ENCODE measurements at regions not wholly inside any gene's neighbourhood (a gene's known extent, or its start where the extent isn't known, plus 50 kb on each side); places are given as distances from the start of the nearest gene placed in this dataset.

DNA sequence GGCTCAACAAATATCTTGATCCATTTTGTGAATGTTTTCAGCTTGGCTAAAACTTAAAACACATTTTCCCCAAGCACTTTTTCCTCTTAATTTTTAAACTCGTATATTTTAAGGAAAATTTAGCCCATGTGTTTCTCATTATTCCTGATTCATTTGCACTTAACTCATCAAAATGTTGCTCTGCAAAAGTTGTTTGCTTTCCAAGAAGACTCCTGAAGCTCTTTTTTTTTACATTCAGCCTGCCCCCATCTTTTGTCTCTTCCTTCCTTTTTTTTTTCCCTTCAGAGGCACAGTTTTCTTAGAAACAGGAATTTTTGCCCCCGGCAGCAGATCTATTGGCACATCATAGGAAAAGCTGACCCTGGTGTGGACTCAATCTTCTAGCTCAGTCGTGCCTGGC lies 155.0 kb upstream of the SALL1 start:
- Histone ChIP-seq H3K27me3 (no peaks in the 10 kb centered on the region), H3K4me1 (peaks cover 5% of the 10 kb centered on the region), H3K36me3 (no peaks in the 10 kb centered on the region), H3K27ac (peak overlapping the region; percentile 51), H3K9me3 (no peaks in the 10 kb centered on the region), H3K4me3 (no peak overlapping the region)
- no peak for DNase-seq (ENCODE audit: extremely low spot score in 2 of 2)
- TF ChIP-seq, protein P1, sequence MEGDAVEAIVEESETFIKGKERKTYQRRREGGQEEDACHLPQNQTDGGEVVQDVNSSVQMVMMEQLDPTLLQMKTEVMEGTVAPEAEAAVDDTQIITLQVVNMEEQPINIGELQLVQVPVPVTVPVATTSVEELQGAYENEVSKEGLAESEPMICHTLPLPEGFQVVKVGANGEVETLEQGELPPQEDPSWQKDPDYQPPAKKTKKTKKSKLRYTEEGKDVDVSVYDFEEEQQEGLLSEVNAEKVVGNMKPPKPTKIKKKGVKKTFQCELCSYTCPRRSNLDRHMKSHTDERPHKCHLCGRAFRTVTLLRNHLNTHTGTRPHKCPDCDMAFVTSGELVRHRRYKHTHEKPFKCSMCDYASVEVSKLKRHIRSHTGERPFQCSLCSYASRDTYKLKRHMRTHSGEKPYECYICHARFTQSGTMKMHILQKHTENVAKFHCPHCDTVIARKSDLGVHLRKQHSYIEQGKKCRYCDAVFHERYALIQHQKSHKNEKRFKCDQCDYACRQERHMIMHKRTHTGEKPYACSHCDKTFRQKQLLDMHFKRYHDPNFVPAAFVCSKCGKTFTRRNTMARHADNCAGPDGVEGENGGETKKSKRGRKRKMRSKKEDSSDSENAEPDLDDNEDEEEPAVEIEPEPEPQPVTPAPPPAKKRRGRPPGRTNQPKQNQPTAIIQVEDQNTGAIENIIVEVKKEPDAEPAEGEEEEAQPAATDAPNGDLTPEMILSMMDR (IDR thresholded peaks at IDR 0.05) = no peak
- peak; percentile 8 to 9 for TF ChIP-seq POLR2AphosphoS5 (IDR thresholded peaks at IDR 0.05; ENCODE audit: insufficient read depth in 1 of 2, low read depth in 1 of 2)
- intact Hi-C loops (cut with DNase I) = no loop called here

DNA sequence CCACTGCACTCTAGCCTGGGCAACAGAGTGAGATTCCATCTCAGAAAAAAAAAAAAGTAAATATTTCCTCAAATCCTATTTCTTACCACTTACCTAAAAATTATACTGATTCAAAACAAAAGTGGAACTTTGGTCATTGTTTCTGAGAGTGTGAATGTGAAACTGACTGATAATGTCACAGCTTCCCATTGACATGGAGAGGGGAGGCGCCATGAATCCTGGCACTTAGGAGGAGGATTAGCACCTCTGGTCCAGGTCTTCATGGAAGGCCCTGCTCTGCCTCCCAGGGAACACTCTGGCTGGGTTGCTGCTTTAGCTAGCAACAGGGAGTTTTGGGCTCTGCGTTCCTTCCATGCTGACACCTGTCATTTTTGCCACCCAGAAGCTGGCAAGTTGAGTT lies 154.3 kb upstream of the SALL1 start:
- Histone ChIP-seq H3K36me3 (no peaks in the 10 kb centered on the region), H3K4me1 (peaks cover 5% of the 10 kb centered on the region), H3K4me3 (no peak overlapping the region), H3K27me3 (no peaks in the 10 kb centered on the region), H3K27ac (peak overlapping the region; percentile 49), H3K9me3 (no peaks in the 10 kb centered on the region)
- no peak for TF ChIP-seq POLR2A (IDR thresholded peaks at IDR 0.05)
- TF ChIP-seq POLR2AphosphoS5 (IDR thresholded peaks at IDR 0.05; ENCODE audit: insufficient read depth in 1 of 2, low read depth in 1 of 2) = no peak
- TF ChIP-seq, protein P1 (IDR thresholded peaks at IDR 0.05) = no peak
- intact Hi-C loops (cut with DNase I) = no loop called here
- DNase-seq (ENCODE audit: extremely low spot score in 2 of 2) = no peak

DNA sequence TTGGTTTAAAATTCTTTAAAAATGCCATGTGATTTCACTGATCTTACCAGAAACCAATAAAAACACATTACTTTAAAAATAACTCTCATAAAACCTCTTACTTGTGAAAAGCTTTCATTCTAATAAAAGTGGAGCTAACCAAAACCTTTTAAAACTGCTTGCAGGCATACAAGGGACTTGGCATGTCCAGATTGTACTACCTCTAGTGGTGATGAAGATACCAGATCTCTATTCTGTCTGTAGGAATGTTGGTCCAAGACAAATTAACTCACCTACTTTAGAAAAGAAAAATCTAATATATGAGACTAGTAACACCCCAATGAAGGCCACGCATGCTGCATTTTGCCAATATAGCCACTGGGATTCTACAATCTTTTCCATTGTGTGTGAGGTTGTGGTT lies 151.0 kb upstream of the SALL1 start:
- Histone ChIP-seq H3K4me1 (peaks cover 5% of the 10 kb centered on the region), H3K4me3 (no peak overlapping the region), H3K36me3 (no peaks in the 10 kb centered on the region), H3K9me3 (no peaks in the 10 kb centered on the region), H3K27ac (peak overlapping the region; percentile 45), H3K27me3 (no peaks in the 10 kb centered on the region)
- DNase-seq (ENCODE audit: extremely low spot score in 2 of 2) = no peak
- intact Hi-C loops (cut with DNase I) = no loop called here
- peak in 1 of 2 donors; percentile 43 for TF ChIP-seq POLR2AphosphoS5 (IDR thresholded peaks at IDR 0.05; ENCODE audit: insufficient read depth in 1 of 2, low read depth in 1 of 2)
- TF ChIP-seq, protein P1 (IDR thresholded peaks at IDR 0.05) = no peak
- TF ChIP-seq POLR2A (IDR thresholded peaks at IDR 0.05) = no peak

DNA sequence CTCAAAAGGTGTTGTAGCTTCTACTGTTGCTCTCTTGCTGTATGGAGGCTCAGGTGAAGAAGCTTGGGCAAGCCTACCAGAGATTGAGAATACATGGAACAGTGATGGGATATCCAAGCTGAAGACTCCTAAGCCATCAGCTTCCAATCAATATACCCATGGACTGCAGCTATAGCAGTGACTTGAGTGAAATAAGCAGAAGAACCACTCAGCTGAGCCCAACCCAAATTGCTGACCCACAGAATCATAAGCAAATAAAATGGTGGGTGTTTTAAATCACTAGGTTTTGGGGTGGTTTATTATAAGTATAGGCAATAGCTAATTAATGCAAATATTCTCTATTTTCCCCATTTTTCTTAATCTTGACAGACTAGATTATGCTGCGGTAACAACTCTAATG lies 147.7 kb upstream of the SALL1 start:
- intact Hi-C loops (cut with DNase I) = no loop called here
- Histone ChIP-seq H3K9me3 (no peaks in the 10 kb centered on the region), H3K36me3 (no peaks in the 10 kb centered on the region), H3K27me3 (no peaks in the 10 kb centered on the region), H3K4me1 (peaks cover 5% of the 10 kb centered on the region), H3K4me3 (no peak overlapping the region), H3K27ac (no peak overlapping the region)
- no peak for TF ChIP-seq POLR2A (IDR thresholded peaks at IDR 0.05)
- TF ChIP-seq, protein P1 (IDR thresholded peaks at IDR 0.05) = no peak
- no peak for TF ChIP-seq POLR2AphosphoS5 (IDR thresholded peaks at IDR 0.05; ENCODE audit: insufficient read depth in 1 of 2, low read depth in 1 of 2)
- no peak for DNase-seq (ENCODE audit: extremely low spot score in 2 of 2)

DNA sequence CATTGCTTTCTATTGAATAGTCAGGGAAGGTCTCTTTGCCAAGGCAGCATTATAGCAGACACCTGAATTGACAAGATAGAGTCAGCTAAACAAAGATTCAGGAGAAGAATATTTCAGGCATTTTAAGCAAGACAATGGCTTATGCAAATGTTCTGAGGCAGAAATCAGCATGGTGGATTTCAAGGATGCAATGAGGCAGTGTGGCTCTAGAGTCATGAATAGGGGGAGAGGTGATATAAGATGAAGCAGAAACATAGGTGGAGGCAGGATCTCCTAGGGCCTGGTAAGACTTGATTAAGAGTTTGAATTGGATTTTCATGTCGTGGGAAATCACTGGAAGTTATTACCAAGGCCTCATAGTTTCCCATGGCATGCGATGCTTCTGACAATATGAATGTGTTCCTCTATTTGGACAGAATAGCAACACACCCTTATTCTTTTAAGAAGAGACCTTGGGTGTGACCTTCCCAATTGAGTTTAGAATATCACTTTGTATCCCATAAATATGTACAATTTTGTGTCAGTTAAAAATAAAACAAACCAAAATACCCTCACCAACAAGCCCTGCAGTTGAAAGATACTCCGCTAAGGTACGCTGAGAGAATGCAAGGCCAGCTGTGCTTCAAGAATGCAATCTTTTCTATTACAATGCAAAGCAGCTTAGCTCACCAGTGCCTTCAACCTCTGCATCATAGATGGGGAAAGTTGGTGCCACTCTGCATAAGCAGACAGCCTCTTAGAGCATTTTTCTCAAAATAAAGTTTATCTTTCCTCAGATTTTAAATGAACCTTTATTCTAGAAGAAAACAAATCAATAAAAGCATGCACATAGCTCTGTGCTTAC lies 139.6 kb upstream of the SALL1 start:
- Histone ChIP-seq H3K27ac (no peak overlapping the region), H3K36me3 (no peaks in the 10 kb centered on the region), H3K4me1 (no peaks in the 10 kb centered on the region), H3K4me3 (no peak overlapping the region), H3K9me3 (no peaks in the 10 kb centered on the region), H3K27me3 (no peaks in the 10 kb centered on the region)
- TF ChIP-seq, protein P1 (IDR thresholded peaks at IDR 0.05) = no peak
- TF ChIP-seq POLR2AphosphoS5 (IDR thresholded peaks at IDR 0.05; ENCODE audit: insufficient read depth in 1 of 2, low read depth in 1 of 2) (no peak), POLR2A (IDR thresholded peaks at IDR 0.05) (no peak)
- intact Hi-C loops (cut with DNase I) = no loop called here
- DNase-seq (ENCODE audit: extremely low spot score in 2 of 2) = no peak

Data from vagina (tissue), 2 donors.